ENCODE measurements at regions not wholly inside any gene's neighbourhood (a gene's known extent, or its start where the extent isn't known, plus 50 kb on each side); places are given as distances from the start of the nearest gene placed in this dataset.
A peak's percentile ranks its signal among the peaks of the same experiment; 100 is the strongest.

DNA sequence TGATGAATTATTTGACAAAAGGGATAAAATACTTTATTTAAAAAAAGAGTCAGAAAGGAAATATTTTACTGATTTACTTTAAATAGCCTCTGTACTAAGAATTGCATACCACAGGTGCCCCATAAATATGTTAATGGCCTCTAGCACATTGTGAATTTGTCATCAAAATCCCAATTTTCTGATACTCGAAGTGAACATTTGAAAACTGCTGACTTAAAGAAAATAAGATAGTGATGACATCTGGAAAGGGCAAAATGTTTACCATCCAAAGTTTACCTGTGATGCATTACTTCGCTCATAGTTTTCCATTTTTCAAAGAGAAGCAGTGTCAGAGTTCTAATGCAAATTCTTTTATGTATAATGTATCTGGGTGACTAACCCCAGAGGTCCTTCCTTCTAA lies 455.4 kb downstream of the KLF5 start:
- no peak for DNase-seq

DNA sequence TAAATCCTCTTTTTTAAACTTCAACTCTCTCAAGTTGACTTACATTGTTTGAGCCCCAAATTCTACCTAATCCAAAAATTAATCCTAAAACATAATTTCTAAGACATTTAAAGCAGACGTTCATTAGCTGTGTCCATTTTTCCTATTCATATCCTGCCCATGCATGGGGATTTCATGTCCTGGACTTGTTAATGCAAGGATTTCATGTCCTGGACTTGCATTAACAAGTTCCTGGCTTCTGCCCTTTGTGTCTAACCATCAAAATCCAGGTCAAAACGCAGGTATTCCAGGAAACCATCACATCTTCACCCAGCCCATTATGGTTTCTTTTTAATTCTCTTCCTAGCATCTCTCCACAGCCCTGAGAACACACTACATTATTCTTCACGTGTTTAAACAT lies 454.9 kb downstream of the KLF5 start:
- DNase-seq, result no peak

DNA sequence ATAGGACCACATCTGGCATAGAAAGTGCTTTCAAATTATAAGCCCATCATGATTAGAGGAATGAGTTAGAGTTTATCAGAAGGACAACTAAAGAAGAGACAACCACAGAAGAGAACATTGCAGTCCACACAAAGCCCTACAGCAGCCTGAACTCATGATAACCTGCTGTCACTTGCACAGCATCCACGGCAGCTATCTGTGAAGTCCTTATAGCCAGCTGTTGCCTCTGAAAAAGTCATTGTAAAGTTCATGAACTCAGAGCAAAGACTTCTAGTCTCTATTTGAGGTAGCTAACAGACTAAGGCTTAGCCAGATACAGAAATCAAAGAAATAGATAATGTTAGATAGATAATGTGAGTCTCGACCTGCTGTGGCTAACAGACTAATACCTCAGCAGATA lies 450.0 kb downstream of the KLF5 start:
- DNase-seq, result no peak

DNA sequence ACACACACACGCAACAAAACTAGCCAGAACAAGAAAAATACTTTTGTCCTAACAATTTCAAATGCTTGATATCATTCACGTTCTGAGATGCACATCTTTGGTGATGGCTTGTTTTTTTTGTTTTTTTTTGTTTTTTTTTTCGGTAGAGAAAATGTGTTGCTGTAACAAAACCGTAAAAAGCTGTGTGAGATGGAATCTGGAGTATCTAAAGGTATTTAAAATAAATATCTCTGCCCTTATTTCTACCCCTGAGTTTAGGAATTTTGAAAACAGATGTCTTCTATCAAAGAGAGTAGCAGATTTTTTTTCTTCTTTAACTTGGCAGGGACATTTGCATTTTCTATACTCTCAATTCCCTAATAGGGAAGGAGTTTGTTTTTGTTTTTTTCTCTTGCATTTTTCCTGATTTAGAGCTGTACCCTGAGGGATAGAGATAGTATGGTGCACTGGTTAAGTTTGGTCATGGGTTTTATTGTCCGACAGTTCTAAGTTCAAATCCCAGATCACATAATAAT lies 446.6 kb downstream of the KLF5 start:
- DNase-seq, result peak; percentile 28

DNA sequence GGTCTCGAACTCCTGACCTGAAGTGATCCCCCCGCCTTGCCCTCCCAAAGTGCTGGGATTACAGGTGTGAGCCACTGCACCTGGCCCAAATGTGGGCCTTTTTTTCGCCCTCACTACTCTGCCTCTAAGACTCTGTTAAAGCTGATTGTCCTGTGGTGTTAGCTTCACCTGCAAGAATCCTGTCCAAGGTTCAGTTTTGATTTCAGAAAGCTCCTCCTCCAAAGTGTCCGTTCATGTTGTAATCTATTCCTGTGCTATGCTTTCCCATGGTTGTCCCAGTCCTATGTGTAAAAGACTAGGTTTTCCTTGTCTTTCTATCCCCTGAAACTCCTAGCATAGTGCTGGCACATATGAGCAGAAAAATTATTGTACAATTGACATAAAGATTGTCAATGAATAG lies 440.9 kb downstream of the KLF5 start:
- DNase-seq, result no peak

DNA sequence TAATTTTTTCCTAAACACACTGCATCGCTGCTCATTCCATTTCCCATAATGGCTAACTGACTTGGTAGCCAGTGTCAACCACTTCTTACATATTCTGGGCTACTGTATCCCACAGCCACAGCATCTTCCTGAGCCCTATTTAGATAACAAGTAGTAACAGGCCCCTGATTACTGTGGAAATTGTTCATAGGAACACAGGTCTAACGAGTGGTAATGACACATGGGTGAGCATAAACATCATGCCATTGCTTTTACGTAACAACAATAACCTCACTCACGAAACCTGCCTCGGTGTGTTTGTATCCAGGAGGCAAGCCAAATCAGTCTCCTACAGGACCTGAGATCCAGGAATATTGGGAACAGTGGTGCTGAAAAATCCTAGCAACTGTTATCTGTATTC lies 438.6 kb downstream of the KLF5 start:
- no peak for DNase-seq

DNA sequence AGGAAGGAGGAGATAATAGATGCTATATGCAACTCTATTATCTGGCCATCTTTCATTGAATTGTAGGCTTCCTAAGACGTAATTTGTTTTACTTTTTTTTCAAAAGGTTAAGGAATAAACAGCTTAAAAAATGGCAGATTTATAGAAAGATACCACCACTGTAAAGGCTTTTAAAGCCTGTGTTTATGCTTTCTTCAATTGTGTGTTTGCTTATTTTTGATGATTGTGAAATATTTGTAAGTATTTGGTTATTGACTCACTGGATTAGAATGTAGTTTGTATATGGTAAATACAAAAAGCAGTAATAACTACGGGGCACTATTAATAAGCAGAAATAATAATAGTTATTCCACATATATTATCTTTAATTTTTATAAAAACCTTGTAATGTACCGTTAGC lies 437.9 kb downstream of the KLF5 start:
- DNase-seq, result no peak

DNA sequence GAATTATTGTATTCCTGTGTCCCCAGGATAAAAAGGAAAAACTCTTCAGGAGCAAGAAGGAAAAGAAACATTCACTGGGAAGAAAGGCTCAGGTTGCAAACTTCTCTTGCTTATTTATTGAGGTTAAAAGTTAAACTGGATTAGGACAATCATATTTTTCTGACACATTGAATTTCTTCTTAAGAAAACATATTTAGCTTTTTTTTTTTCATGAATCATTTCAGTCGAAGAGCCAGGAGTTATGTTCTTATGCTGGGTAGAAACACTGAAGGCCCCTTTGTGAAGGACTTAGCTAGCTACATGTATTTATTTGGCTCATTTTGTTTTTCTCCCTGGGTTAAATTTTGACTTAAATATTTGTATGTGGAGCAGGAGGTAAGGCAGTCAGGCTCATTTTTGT lies 434.0 kb downstream of the KLF5 start:
- DNase-seq, result no peak

DNA sequence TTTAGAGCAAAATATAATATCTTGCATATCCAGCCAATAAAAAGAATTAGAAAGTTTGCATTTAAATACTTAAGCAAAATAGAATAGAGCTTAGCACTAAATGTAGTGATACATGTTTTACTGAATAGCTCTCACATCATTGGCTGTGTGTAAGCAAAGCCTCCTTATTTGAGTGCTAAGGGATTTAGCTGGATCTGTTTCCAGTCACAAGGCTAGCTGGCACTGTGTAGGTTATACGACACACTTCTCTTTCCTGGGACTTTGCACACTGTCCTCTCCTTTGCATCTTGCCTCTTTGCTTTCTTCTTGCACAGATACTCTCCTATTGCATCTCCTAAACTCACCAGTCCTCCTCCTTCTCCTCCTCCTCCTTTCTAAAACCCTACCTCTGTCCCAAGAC lies 423.8 kb downstream of the KLF5 start:
- no peak for DNase-seq

DNA sequence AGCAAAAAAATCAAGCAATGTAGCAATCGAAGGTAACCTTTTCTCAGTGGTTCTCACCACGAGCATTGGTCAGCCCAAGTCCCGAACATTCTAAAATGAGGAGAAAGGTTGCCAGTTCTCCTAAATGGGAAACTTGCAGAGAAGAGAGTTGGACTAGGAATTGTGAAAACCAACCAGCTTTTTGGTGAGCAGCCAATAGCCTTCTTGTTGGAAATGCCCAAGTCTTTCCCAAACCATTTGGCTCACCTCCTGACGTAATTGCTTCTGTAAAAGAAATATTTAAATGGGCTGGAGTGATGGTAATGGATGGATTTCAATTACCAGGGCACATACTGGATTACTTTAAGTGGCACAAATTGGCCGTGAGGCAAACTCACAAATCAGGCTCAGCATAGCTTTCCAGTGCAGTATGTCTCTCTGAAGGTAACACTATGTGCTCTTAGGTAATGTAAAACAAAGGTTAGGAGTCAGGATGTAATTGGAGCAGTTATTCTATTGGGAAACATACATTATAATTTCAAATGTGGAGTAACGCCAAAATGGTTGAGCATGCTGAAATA lies 423.2 kb downstream of the KLF5 start:
- DNase-seq, result no peak

DNA sequence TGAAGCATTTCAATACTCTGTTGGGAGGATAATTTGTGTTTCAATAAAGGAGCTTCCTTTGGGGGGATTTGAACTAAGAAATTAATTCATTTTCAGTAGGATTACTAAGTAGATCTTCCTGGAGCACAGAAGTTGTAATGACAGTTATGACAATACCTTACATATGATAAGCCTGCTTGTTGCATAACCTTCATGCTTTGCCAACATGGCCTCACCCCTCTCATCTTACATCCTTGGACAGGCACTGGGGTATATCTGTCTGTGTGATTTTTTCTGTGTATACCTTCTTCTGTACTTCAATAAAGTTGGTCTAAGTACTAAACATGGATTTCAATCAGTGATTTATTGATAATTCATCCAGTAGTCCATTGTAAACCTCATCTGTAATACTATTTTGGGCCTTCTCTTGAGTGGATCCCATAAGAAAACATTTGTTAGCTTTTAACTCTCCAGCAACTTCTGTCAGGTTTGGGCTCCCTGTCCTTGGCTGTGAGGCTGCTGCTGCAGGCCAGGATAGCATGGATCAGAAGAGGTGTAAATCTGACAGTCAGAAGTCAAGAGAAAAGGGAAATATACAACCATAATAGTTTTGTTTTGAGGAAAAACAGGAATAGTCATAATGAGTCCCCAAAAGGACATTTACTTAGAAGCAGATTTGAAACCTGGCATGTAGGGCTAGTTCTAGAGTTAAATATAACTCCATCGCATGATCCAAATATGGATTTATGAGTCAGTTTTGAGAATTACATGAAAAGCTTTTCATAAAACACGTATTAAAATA lies 422.2 kb downstream of the KLF5 start:
- DNase-seq, result no peak

DNA sequence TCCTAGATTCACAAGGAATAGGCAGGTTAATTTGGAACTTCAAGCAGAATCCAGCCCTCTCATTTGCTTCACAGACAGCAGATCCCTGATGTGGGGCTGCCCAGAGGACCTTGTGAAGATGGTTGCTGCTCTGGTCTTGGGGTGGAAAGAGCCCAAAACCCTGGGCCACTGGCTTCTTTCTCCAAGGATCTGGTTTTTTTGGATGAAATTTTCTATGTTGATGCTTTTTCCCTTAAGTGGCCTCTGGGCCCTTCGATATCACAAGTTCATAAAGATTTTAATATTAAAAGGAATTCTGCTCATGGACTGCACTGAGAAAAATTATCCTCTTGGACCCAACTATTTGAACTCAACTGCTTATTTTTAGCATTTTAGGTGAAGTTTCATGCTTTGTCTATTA lies 421.1 kb downstream of the KLF5 start:
- DNase-seq, result no peak

DNA sequence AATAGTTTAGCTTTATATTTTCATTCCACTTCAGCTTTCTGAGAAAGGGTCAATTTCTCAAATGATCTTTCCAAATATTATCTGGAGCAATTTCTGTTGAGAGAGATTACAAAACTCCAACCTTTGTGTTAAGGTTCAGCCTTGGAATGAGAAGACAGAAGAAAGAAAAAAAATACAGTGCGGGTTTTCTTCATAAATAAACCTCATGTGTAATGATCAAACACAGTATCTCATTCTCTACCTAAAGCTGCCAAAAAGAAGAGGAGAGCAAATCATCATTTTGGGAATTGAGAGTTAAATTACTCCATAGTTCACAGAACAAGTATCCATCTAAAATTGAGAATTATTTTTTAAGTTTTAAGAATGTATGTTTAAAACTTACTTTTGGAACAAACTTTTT lies 420.5 kb downstream of the KLF5 start:
- no peak for DNase-seq

DNA sequence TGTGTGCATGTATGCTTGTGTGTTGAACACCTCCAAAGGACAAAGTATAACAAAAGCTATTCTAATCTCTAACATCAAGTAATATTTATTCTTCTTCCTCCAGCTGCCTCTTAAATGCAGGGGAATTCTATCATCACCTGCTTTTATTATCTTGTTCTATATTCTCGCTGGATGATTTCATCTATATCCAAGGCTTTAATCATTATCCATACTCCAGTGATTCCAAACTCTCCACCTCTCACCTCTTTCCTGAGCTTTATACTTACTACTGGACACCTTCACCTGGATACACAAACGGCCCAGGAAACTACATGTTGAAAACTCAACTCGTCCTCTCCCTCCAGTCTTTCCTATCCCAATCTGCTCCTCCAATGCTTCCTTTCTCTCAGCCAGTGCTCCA lies 418.6 kb downstream of the KLF5 start:
- DNase-seq, result no peak

DNA sequence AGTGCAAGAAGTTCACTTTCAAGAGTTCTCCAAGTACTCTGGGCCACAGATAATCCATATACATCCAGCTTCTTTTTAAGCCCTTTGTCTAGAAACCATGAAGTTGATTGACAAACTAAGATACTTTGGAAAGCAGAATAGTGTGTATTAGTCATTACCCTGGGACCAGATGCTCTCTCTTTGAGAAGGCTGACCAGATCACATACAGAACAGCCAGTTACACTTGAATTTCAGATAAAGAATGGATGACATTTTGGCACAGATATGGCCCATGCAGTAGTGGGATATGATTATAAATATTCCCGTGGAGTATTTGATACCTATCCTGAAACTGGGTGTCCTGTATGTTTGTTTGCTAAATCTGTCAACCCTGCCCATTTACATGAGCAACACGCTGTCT lies 414.2 kb downstream of the KLF5 start:
- DNase-seq, result no peak

DNA sequence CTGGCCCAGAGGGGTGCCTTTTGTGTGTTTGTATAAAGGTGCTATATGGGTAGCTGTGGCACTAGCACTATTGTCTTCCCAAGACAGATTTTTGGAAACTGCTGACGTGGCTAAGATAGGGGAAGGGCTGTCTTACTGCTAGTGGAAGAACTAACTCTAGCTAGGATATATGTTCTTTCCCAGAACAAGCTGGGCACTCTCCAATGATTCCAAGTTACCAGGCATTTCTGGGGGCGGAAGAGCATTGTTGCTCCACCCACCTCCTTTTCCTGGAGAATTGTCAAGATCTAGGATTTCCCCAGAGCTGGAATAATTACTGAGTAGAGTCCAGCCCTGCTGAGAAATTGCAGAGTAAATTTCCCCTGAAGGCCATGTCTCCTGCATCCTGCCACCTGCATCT lies 408.3 kb downstream of the KLF5 start:
- DNase-seq, result no peak

DNA sequence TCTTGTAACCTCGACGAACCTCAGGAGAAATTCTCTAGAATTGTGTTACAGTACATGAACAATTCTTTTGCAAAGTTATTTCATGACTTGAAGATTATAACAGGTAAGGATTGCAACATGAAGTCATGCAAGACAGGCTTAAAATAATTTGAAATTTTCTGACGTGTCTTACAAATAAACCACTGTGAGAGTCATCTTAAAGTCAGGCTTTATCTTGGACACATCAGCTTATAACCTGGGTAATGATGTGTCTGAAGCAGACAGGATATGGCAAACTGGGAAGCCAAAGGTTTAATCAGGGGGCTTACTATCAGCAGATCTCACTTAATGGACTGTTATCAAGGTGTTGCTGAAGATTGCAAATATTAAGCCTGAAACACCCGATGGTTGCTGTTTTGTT lies 407.8 kb downstream of the KLF5 start:
- DNase-seq, result no peak

DNA sequence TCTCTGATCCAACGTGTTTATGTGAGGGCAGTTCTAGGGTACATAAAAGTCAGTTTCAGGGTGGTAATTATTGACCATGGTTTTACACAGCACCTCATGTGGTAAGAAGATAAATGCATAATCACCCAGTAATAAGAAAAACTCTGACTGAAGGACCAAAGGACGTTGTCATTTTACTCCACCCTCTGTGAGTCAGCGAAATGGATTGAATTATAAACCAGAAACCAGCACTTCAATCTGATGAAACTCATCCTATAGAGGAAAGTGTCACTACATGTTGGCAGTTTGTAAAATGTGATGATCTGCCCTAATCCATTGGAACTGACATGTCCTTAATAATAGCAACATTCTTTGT lies 406.8 kb downstream of the KLF5 start:
- DNase-seq, result no peak

DNA sequence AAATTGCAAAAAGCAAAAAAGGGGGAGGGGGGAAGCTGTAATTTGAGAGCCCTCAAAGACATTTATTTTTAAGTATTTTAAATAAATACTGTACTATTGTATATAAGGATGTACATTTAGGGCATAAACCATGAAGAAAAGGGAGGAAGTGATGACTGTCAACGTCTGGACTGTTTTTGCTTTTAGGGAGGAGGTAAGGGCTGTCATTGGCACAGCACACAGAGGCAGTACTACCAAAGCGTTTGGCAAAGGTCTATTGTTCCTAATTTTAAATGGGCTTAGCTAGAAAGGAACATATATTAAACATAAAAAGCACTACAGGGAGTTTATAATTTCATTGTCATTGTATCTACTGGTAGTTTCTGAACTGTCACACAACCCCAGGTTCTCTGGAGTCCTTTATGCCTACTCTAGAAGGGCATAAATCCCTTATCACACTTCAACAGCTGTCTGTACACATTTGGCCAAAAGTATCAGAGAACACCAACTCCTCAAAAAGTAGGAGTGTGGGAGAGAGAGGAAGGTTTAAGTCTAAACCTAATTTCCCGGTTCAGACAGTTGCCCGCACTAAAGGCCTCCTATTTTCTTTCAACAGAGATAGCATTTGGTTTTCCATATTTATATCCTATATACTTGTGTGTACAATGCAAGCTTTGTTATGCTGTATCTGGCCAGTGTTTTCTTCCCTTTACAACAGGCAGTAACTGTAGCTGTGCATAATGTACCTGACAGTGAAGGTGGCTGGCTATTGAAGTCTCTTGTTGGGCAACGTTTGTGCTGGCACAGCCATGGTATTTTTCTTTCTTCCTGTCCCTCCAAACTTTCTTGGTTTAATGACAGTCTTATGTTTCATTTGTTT lies 406.2 kb downstream of the KLF5 start:
- no peak for DNase-seq

DNA sequence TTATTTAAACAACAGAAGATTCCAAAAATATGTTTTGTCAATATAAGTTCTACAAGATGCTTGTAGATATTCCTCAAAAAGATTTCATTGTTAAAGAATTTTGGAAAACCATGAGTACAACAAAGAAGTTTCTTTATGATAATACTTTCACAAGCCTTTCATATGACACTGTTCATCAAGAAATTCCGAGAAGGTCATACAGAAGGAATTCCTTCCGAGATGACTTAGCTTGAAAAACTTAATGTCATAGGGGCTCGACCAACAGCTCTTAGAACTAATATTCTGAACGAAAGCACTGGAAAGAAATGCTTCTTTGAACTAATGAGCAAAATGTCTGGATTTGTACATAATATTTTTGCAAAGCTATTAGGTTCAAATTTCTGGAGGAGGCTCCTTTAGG lies 403.4 kb downstream of the KLF5 start:
- no peak for DNase-seq

DNA sequence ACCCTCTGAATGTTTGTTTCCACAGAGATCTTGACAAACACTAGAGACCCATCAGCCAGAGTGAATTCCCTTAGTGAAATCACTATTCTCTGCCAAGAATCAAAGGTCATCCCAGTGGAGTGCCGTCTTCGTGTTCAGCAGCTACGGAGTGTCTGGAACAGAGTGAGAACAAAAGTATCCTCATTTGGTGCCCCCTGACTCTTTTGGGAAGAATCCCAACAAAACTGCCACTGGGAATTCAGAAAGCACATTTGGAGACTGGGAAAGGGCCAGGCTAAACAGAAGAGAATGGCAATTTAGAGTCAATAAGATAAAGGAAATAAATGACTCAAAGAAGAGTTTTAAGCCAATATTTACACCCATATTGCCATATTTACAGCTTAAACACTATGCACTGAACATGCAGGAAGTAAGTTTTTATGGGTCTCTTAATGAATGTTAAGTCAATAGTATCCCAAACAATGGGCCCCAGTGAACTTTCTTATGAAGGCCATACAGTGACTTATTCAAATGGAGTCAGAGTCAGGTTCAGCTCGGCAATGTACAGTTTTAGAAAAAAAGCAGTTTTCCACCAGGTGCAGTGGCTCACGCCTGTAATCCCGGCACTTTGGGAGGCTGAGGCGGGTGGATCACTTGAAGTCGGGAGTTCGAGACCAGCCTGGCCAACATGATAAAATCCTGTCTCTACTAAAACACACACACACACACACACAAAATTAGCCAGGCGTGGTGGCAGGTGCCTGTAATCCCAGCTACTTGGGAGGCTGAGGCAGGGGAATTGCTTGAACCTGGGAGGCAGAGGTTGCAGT lies 392.6 kb downstream of the KLF5 start:
- peak; percentile 19 for DNase-seq

DNA sequence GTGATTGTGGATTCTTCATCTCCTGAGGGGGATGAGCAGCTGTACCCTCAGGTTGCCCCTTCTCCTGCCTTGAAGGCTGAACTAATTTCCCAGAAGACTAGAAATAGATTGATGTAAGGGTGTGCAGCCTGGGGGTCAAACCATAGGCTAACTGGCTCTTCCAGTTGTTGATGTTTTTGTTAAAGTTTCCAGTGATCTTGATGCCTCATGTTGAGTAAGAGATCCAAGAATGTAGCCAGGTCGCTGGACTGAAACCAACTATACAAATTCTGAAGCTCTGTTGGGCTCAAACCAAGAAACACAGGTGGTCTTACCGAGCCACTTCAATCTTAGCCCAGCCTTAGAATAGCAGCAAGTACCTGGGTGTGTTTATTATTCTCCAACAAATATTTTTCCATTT lies 391.8 kb downstream of the KLF5 start:
- DNase-seq, result no peak
